ENCODE measurements at regions not wholly inside any gene's neighbourhood (a gene's known extent, or its start where the extent isn't known, plus 50 kb on each side); places are given as distances from the start of the nearest gene placed in this dataset.

DNA sequence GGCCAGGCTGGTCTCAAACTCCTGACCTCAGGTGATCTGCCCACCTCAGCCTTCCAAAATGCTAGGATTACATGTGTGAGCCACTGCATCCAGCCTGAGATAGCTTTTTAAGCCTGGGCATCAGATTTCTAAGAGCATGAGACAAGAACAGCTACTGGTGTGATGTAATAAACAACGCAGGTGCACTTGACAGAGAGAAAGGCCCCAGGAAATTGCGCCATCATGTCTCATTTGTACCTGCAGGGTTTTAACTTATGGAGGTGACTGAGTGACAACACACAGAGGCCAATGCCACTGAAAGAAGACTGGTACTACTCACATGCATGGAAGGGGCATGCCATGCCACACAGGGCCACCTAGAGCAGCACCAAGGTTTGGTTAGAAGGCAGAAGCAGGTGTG, 209.4 kb downstream of the SP3 start:
- TF ChIP-seq, protein P1, sequence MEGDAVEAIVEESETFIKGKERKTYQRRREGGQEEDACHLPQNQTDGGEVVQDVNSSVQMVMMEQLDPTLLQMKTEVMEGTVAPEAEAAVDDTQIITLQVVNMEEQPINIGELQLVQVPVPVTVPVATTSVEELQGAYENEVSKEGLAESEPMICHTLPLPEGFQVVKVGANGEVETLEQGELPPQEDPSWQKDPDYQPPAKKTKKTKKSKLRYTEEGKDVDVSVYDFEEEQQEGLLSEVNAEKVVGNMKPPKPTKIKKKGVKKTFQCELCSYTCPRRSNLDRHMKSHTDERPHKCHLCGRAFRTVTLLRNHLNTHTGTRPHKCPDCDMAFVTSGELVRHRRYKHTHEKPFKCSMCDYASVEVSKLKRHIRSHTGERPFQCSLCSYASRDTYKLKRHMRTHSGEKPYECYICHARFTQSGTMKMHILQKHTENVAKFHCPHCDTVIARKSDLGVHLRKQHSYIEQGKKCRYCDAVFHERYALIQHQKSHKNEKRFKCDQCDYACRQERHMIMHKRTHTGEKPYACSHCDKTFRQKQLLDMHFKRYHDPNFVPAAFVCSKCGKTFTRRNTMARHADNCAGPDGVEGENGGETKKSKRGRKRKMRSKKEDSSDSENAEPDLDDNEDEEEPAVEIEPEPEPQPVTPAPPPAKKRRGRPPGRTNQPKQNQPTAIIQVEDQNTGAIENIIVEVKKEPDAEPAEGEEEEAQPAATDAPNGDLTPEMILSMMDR (IDR thresholded peaks at IDR 0.05) = no peak
- H3K36me3 ChIP-seq = no peaks in the 10 kb centered on the region
- no peak overlapping the region for H3K4me3 ChIP-seq
- DNase-seq = no peak
- H3K27ac ChIP-seq = no peak overlapping the region
- H3K9me3 ChIP-seq = no peaks in the 10 kb centered on the region
- no peak for ATAC-seq
- no peaks in the 10 kb centered on the region for H3K27me3 ChIP-seq
- H3K4me1 ChIP-seq = no peaks in the 10 kb centered on the region
- intact Hi-C loops (cut with DNase I) = no loop called here

GRCh38 chr2:173759959-173760358, 205.2 kb downstream of the SP3 start:
- H3K27me3 ChIP-seq = no peaks in the 10 kb centered on the region
- TF ChIP-seq, protein P1 (IDR thresholded peaks at IDR 0.05) = no peak
- H3K4me1 ChIP-seq = no peaks in the 10 kb centered on the region
- no peak overlapping the region for H3K27ac ChIP-seq
- H3K9me3 ChIP-seq = no peaks in the 10 kb centered on the region
- ATAC-seq (no peak), DNase-seq (no peak)
- no peaks in the 10 kb centered on the region for H3K36me3 ChIP-seq
- intact Hi-C loops (cut with DNase I) = no loop called here
- no peak overlapping the region for H3K4me3 ChIP-seq

GRCh38 chr2:173760553-173760952, 204.6 kb downstream of the SP3 start:
- no peaks in the 10 kb centered on the region for H3K4me1 ChIP-seq
- intact Hi-C loops (cut with DNase I) = no loop called here

GRCh38 chr2:173761603-173762119, 203.5 kb downstream of the SP3 start:
- DNase-seq (no peak), ATAC-seq (no peak)
- intact Hi-C loops (cut with DNase I) = no loop called here
- Histone ChIP-seq H3K36me3 (no peaks in the 10 kb centered on the region), H3K4me3 (no peak overlapping the region), H3K9me3 (no peaks in the 10 kb centered on the region), H3K27ac (no peak overlapping the region), H3K4me1 (no peaks in the 10 kb centered on the region), H3K27me3 (no peaks in the 10 kb centered on the region)
- TF ChIP-seq, protein P1 (IDR thresholded peaks at IDR 0.05) = no peak

More at GRCh38 chr2:173760553-173760952, 204.6 kb downstream of the SP3 start:
- no peaks in the 10 kb centered on the region for H3K9me3 ChIP-seq
- peak in 1 of 4 donors; percentile 41 for DNase-seq
- no peak overlapping the region for H3K27ac ChIP-seq
- no peaks in the 10 kb centered on the region for H3K27me3 ChIP-seq
- H3K4me3 ChIP-seq = no peak overlapping the region
- TF ChIP-seq, protein P1 (IDR thresholded peaks at IDR 0.05) = no peak
- peak; percentile 78 for ATAC-seq
- no peaks in the 10 kb centered on the region for H3K36me3 ChIP-seq

GRCh38 chr2:173762221-173762620, 203.0 kb downstream of the SP3 start:
- ATAC-seq (no peak), DNase-seq (no peak)
- intact Hi-C loops (cut with DNase I) = no loop called here
- Histone ChIP-seq H3K27me3 (no peaks in the 10 kb centered on the region), H3K4me1 (no peaks in the 10 kb centered on the region), H3K27ac (no peak overlapping the region), H3K9me3 (no peaks in the 10 kb centered on the region), H3K4me3 (no peak overlapping the region), H3K36me3 (no peaks in the 10 kb centered on the region)
- TF ChIP-seq, protein P1 (IDR thresholded peaks at IDR 0.05) = no peak

Measured in left lung (tissue), 4 donors.